Activated T-helper 17 cell treated with anti-CD3 and anti-CD28 coated beads, Interleukin-2, amount 50 U/mL, for 72 hours (primary cell): ENCODE measurements at regions not wholly inside any gene's neighbourhood (a gene's known extent, or its start where the extent isn't known, plus 50 kb on each side); places are given as distances from the start of the nearest gene placed in this dataset.
"Not testable (repeated sequence)": the region's sequence is repeated elsewhere in the genome, so short reads cannot be mapped to it uniquely, and the experiment has no call there.

ENCODE experiments used
- ATAC-seq: fragments of 150-1000 bp; cut with Tn5 transposase; replicated peaks from 2 replicates; pipeline ENCODE4 v1.10.0; 2021; ENCODE audit warnings: mild to moderate bottlenecking, moderate library complexity
- H3K27ac Mint-ChIP-seq: one replicate; pipeline ENCODE4 v1.8.0; 2022; ENCODE audit warnings: mixed read lengths
- H3K27me3 Mint-ChIP-seq: one replicate; pipeline ENCODE4 v1.8.0; 2022; ENCODE audit warnings: mixed read lengths
- H3K36me3 Mint-ChIP-seq: one replicate; pipeline ENCODE4 v1.8.0; 2022; ENCODE audit warnings: low read depth, mild to moderate bottlenecking, mixed read lengths
- H3K4me1 Mint-ChIP-seq: one replicate; pipeline ENCODE4 v1.8.0; 2022; ENCODE audit warnings: mixed read lengths
- H3K4me3 Mint-ChIP-seq: one replicate; pipeline ENCODE4 v1.8.0; 2022; ENCODE audit warnings: mild to moderate bottlenecking, mixed read lengths
- H3K9me3 Mint-ChIP-seq: one replicate; pipeline ENCODE4 v1.8.0; 2022; ENCODE audit warnings: mixed read lengths

- H3K9me3 Mint-ChIP-seq = no peaks in the 10 kb centered on the region
- ATAC-seq = no peak
- peaks cover 7% of the 10 kb centered on the region for H3K27me3 Mint-ChIP-seq
- no peaks in the 10 kb centered on the region for H3K4me1 Mint-ChIP-seq
- no peak overlapping the region for H3K4me3 Mint-ChIP-seq
- no peak overlapping the region for H3K27ac Mint-ChIP-seq
- no peaks in the 10 kb centered on the region for H3K36me3 Mint-ChIP-seq
These were observed 98.4 kb upstream of the RBM19 start for GRCh38 chr12:114064497-114064896.

GRCh38 chr12:114064034-114064433 lies 97.9 kb upstream of the RBM19 start:
- not testable (repeated sequence) for H3K27me3 Mint-ChIP-seq, H3K9me3 Mint-ChIP-seq, H3K4me1 Mint-ChIP-seq, ATAC-seq, H3K36me3 Mint-ChIP-seq, H3K4me3 Mint-ChIP-seq, H3K27ac Mint-ChIP-seq

- Mint-ChIP-seq H3K4me3 (no peak overlapping the region), H3K9me3 (no peaks in the 10 kb centered on the region)
These were observed 97.3 kb upstream of the RBM19 start for GRCh38 chr12:114063435-114063834.

GRCh38 chr12:114056351-114056750 lies 90.2 kb upstream of the RBM19 start:
- H3K27me3 Mint-ChIP-seq, H3K4me1 Mint-ChIP-seq, ATAC-seq, H3K9me3 Mint-ChIP-seq, H3K36me3 Mint-ChIP-seq, H3K4me3 Mint-ChIP-seq, H3K27ac Mint-ChIP-seq: not testable (repeated sequence)

More at GRCh38 chr12:114063435-114063834, 97.3 kb upstream of the RBM19 start:
- Mint-ChIP-seq H3K4me1 (no peaks in the 10 kb centered on the region), H3K27ac (no peak overlapping the region), H3K36me3 (no peaks in the 10 kb centered on the region), H3K27me3 (peaks cover 7% of the 10 kb centered on the region)
- no peak for ATAC-seq

- Mint-ChIP-seq H3K9me3 (no peaks in the 10 kb centered on the region), H3K27ac (no peak overlapping the region), H3K4me3 (no peak overlapping the region), H3K27me3 (peaks cover 7% of the 10 kb centered on the region), H3K4me1 (no peaks in the 10 kb centered on the region), H3K36me3 (no peaks in the 10 kb centered on the region)
- no peak for ATAC-seq
These were observed 88.9 kb upstream of the RBM19 start for GRCh38 chr12:114054982-114055381.

- Mint-ChIP-seq H3K27me3 (peaks cover 5% of the 10 kb centered on the region), H3K27ac (no peak overlapping the region), H3K36me3 (no peaks in the 10 kb centered on the region), H3K9me3 (peaks cover 7% of the 10 kb centered on the region), H3K4me3 (no peak overlapping the region), H3K4me1 (no peaks in the 10 kb centered on the region)
- ATAC-seq = no peak
These were observed 80.3 kb upstream of the RBM19 start for GRCh38 chr12:114046236-114046998.

GRCh38 chr12:114045349-114045748 lies 79.2 kb upstream of the RBM19 start:
- H3K9me3 Mint-ChIP-seq = peaks cover 7% of the 10 kb centered on the region
- no peak for ATAC-seq
- H3K27me3 Mint-ChIP-seq = peaks cover 5% of the 10 kb centered on the region

GRCh38 chr12:114041590-114041989 lies 75.5 kb upstream of the RBM19 start:
- no peaks in the 10 kb centered on the region for H3K27me3 Mint-ChIP-seq
- no peaks in the 10 kb centered on the region for H3K36me3 Mint-ChIP-seq
- no peak overlapping the region for H3K27ac Mint-ChIP-seq
- no peaks in the 10 kb centered on the region for H3K4me1 Mint-ChIP-seq
- peaks cover 4% of the 10 kb centered on the region for H3K9me3 Mint-ChIP-seq
- H3K4me3 Mint-ChIP-seq = no peak overlapping the region
- no peak for ATAC-seq

More at GRCh38 chr12:114045349-114045748, 79.2 kb upstream of the RBM19 start:
- no peaks in the 10 kb centered on the region for H3K36me3 Mint-ChIP-seq
- no peaks in the 10 kb centered on the region for H3K4me1 Mint-ChIP-seq
- H3K27ac Mint-ChIP-seq = no peak overlapping the region
- no peak overlapping the region for H3K4me3 Mint-ChIP-seq

- Mint-ChIP-seq H3K27me3 (no peaks in the 10 kb centered on the region), H3K27ac (no peak overlapping the region), H3K36me3 (no peaks in the 10 kb centered on the region), H3K4me1 (no peaks in the 10 kb centered on the region), H3K4me3 (no peak overlapping the region), H3K9me3 (peaks cover 4% of the 10 kb centered on the region)
- no peak for ATAC-seq
These were observed 75.0 kb upstream of the RBM19 start for GRCh38 chr12:114041136-114041535.

GRCh38 chr12:114038962-114039361 lies 72.8 kb upstream of the RBM19 start:
- peaks cover 8% of the 10 kb centered on the region for H3K27me3 Mint-ChIP-seq
- no peak for ATAC-seq
- H3K4me1 Mint-ChIP-seq = no peaks in the 10 kb centered on the region
- H3K36me3 Mint-ChIP-seq = no peaks in the 10 kb centered on the region
- no peak overlapping the region for H3K4me3 Mint-ChIP-seq
- H3K9me3 Mint-ChIP-seq = peaks cover 4% of the 10 kb centered on the region
- H3K27ac Mint-ChIP-seq = no peak overlapping the region

- no peaks in the 10 kb centered on the region for H3K36me3 Mint-ChIP-seq
- H3K9me3 Mint-ChIP-seq = no peaks in the 10 kb centered on the region
- H3K4me3 Mint-ChIP-seq = no peak overlapping the region
- no peak overlapping the region for H3K27ac Mint-ChIP-seq
- ATAC-seq = no peak
- peaks cover 12% of the 10 kb centered on the region for H3K27me3 Mint-ChIP-seq
- H3K4me1 Mint-ChIP-seq = no peaks in the 10 kb centered on the region
These were observed 66.7 kb upstream of the RBM19 start for GRCh38 chr12:114032801-114033200.

GRCh38 chr12:114030451-114030850 lies 64.3 kb upstream of the RBM19 start:
- H3K27me3 Mint-ChIP-seq = peaks cover 19% of the 10 kb centered on the region
- no peak for ATAC-seq
- H3K27ac Mint-ChIP-seq = no peak overlapping the region
- H3K36me3 Mint-ChIP-seq = no peaks in the 10 kb centered on the region
- no peak overlapping the region for H3K4me3 Mint-ChIP-seq
- no peaks in the 10 kb centered on the region for H3K4me1 Mint-ChIP-seq
- H3K9me3 Mint-ChIP-seq = peaks cover 4% of the 10 kb centered on the region

- H3K4me1 Mint-ChIP-seq = no peaks in the 10 kb centered on the region
- H3K27ac Mint-ChIP-seq = no peak overlapping the region
- no peak for ATAC-seq
- H3K27me3 Mint-ChIP-seq = peaks cover 21% of the 10 kb centered on the region
- H3K36me3 Mint-ChIP-seq = no peaks in the 10 kb centered on the region
- H3K4me3 Mint-ChIP-seq = no peak overlapping the region
- H3K9me3 Mint-ChIP-seq = peaks cover 4% of the 10 kb centered on the region
These were observed 60.7 kb upstream of the RBM19 start for GRCh38 chr12:114026805-114027204.

- Mint-ChIP-seq H3K27me3 (peaks cover 18% of the 10 kb centered on the region), H3K36me3 (no peaks in the 10 kb centered on the region), H3K4me3 (no peak overlapping the region), H3K27ac (no peak overlapping the region), H3K4me1 (no peaks in the 10 kb centered on the region), H3K9me3 (peaks cover 4% of the 10 kb centered on the region)
- no peak for ATAC-seq
These were observed 59.8 kb upstream of the RBM19 start for GRCh38 chr12:114025935-114026334.

- H3K27me3 Mint-ChIP-seq = peaks cover 25% of the 10 kb centered on the region
- not testable (repeated sequence) for ATAC-seq, H3K4me3 Mint-ChIP-seq, H3K9me3 Mint-ChIP-seq, H3K4me1 Mint-ChIP-seq, H3K27ac Mint-ChIP-seq, H3K36me3 Mint-ChIP-seq
These were observed 56.0 kb upstream of the RBM19 start for GRCh38 chr12:114022081-114022480.

GRCh38 chr12:114018669-114019068 lies 52.5 kb upstream of the RBM19 start:
- Mint-ChIP-seq H3K27me3 (peaks cover 17% of the 10 kb centered on the region), H3K27ac (no peak overlapping the region), H3K4me1 (no peaks in the 10 kb centered on the region), H3K4me3 (no peak overlapping the region), H3K9me3 (no peaks in the 10 kb centered on the region), H3K36me3 (no peaks in the 10 kb centered on the region)
- ATAC-seq = no peak
